GM21786 (cell line): ENCODE measurements at regions not wholly inside any gene's neighbourhood (a gene's known extent, or its start where the extent isn't known, plus 50 kb on each side); places are given as distances from the start of the nearest gene placed in this dataset.
"Not testable (repeated sequence)": the region's sequence is repeated elsewhere in the genome, so short reads cannot be mapped to it uniquely, and the experiment has no call there.

Source experiments
- ATAC-seq: cut with Tn5 transposase; IDR thresholded peaks from one replicate; pipeline ENCODE4 v1.9.1; 2021; ENCODE audit not compliant: unreplicated experiment

DNA sequence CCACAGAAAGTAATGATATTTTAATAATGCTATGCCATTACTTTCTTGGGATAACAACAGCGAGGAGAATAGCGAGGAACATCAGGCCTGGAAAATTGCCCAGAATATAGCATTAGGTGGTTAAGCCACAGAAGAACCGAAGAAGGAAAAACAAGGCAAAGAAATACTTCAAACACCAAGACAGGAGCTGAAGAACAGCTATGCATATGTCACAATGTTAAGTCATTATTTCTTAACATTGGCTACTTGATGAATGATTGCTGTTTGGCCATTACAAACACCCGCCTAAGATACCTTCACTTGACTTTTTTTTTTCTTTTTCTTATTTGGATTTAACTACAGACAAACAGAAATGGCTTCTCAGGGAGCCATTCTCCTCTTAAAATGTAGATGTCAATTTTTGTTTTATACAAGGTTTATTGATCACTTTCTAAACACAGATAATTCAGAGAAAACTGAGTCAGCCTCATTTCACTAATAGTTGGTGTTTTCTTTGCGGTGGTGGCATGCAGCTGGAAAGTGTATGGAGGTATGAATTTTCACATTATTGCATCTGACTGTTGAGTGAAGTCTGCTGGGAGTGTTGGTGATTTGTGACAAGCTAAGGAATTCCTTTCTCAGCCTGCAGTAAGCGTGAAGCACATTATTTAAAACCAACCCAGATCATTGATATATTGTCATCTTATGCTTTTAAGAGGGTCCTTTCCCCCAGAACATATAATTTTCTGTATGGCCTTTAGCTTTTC, 705.7 kb upstream of the NR2F2 start:
- ATAC-seq = no peak

DNA sequence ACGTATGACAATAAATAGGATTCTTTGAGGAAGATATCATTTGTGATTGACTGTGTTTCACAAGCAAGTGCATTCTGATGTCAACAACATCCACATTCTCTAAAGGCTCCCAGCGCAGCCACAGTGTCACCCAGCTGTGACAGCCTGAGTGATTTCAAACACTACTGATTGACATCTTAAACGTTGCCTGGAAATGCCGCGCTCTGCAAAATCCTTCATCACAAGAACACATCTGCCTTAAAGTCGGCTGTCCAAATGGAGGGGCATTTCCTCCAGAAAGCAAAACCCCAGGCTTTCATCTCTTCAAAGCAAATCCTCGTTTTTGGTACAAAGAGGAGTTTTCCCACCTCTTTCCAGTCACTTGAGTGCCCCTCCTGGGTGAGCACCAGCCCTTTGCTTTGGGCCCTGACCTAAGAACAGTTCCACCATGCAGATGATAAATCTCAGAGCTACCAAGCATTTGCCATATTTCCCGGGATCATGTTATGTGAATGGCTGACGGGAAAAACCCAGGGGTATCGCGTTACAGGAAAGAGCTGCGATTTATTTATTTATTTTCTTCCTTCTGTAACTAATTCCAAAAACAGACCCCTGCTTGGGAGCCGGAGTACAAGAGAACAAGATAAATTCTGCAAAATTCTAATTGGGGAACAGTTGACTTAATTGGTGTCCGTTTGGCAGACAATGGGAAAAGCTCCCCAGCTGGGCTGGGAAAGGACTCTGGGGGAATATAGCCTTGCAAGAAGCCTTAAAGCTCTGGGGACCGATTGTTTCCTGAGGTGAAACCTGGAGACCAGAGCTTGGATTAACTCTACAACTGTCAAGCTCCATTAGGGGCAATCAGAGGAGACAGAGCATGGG, 703.8 kb upstream of the NR2F2 start:
- no peak for ATAC-seq

DNA sequence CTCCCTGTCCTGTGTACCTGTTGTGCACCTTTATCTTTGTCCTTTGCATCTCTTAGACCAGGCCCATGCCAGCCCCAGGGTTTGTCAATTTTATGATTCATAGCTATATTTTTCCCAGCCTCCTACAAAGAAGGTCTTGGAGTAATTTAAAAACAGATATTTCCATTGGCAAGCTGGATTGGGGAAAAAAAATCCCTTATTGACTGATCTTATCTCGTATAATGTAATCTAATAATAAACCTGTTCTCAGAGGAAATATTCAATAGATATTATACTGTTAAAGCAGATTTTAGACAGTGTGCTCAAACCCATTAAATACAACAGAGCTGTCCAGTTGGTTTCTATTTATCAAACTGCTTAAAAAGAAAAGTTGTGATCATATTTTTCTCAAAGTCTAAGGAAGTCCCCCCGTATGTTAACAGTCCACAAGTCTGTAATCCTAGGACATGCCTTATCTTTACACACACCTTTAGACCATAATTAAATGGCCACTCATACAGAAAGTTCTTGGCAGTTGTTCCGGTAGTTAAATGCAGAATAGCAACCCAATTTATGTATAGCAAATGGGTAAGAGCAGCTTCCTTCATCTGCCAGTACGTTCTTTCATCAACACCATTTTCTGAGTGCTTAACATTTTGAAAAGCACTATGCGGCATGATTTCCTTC, 700.9 kb upstream of the NR2F2 start:
- no peak for ATAC-seq

DNA sequence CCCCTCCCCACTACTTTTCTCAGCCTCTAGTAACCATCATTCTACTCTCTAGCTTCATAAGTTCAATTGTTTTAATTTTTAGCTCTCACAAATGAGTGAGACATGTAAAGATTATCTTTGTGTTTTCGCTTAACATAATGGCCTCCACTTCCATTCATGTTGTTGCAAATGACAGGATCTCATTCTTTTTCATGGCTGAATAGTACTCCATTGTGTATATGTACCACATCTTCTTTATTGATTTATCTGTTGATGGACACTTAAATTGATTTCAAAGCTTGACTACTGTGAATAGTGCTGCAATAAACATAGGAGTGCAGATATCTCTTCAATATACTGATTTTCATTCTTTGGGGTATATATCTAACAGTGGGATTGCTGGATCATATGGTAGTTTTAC, 699.8 kb upstream of the NR2F2 start:
- ATAC-seq = no peak

DNA sequence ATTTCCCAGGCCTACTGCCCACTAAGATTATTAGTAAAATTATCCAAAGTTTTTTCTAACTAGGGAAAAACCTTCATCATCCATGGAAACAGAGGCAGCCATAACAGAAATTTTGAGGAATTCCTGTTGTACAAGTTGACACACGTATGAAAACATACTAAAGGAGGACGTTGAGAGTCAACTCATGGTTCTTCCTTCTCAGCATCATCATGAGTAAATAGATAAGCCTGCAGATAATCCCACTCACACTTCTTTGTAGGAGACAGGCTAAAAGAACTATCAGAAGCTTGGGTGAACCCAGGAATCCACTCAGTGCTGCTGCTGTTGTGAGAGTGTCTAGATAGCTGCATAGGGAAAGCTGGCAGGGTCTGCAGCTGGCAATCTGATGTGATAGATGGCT, 694.8 kb upstream of the NR2F2 start:
- ATAC-seq = no peak

DNA sequence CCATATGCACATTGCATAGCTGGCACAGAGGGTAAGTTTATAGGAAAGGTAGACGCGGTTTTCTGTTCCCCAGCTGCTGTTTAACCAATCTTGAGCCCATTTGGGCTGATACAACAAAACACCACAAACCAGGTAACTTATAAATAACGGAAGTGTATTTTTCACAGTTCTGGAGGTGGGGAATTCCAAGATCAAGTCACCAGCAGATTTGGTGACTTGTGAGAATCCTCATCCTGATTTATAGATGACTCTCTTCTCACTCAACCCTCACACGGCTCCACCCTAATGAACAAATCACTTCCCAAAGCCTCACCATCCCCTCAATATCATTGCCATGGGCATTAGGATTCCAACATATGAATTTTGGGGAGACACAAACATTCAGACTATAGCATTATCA, 694.4 kb upstream of the NR2F2 start:
- ATAC-seq = no peak

DNA sequence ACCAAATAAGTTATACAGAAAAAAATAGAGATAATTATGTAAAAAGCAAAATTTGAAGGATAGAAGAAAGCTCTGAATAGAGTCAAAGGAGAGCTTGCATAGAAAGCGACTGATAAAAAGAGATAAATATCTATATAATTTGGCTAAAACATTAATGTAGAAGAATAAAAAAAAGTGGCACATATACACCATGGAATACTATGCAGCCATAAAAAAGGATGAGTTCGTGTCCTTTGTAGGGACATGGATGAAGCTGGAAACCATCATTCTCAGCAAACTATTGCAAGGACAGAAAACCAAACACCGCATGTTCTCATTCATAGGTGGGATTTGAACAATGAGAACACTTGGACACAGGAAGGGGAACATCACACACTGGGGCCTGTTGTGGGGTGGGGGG, 693.3 kb upstream of the NR2F2 start:
- not testable (repeated sequence) for ATAC-seq

DNA sequence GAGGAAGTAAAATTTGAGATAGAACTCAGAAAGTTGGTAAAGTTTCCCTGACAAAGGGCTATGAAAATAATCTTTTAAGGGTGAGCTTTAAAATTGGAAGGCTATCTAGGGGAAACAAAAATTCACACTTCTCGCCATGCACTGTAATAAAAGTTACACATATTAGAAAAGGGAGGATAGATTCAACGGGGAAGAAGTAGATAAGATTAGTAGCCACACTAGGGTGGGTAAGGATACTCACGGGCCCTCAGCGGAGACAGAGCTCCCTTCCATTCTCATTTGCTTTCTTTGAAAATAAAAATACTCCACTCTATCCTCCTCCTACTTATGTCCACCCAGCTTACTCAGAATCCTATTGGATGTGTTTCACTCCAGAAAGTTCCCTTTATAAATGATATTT, 691.3 kb upstream of the NR2F2 start:
- ATAC-seq = no peak

DNA sequence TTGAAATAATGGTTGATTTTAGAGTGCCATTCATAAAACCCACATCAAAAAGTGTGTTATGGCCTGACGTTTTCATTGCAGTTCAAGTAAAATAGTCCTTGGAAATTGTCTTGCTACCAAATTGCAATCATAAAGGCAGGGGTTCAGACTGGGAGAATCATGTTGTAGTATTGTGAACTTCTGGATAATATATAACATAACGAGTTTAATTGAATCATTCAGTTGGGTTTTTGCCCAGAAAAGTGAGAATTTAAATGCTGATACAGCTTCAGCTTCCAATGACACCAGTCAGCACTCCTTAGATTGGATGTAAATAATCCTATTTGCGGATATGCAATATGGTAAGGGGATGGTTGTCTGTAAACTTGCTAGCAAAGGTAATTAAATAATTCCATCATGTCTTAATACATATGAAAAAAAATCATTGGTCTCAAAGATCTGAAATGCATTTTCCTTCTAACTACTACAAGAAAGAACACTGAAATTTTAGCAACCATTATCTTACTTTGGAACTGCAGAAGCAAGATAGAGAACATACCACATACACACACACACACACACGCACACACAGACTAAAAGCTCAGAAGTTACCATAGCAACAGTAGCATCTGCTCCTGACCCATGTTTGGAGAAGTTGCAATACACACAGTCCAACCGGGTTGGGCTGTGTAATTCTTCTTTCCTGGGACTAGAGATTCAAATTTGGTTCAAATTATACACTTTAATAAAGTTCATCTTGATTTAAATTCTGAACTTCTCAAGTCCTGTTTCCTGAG, 686.2 kb upstream of the NR2F2 start:
- no peak for ATAC-seq

DNA sequence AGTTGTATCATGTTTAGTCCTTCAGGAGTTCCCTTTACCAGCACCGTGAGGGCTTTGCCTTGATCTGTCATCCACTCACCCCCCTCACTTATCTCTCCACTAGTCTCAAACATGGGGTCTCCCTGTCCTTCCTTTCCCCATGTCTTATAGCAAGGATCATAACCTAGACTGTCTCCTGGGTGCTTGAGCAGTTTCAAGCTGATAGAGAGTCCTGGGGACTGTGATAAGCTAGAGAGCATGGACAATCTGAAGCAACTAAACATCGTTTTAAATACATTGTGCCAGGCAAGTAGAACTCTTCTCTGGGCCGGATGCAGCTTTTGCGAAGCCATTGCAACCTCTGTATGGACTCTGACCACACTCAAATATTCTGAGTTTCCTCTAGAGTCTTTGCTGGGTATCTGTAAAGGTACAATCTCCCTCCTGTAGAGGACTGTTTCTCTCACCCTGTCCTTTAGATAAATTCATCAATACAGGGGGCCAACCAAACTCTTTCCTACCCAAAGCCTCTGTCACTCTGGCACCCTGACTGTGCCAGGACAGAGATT, 684.6 kb upstream of the NR2F2 start:
- no peak for ATAC-seq

DNA sequence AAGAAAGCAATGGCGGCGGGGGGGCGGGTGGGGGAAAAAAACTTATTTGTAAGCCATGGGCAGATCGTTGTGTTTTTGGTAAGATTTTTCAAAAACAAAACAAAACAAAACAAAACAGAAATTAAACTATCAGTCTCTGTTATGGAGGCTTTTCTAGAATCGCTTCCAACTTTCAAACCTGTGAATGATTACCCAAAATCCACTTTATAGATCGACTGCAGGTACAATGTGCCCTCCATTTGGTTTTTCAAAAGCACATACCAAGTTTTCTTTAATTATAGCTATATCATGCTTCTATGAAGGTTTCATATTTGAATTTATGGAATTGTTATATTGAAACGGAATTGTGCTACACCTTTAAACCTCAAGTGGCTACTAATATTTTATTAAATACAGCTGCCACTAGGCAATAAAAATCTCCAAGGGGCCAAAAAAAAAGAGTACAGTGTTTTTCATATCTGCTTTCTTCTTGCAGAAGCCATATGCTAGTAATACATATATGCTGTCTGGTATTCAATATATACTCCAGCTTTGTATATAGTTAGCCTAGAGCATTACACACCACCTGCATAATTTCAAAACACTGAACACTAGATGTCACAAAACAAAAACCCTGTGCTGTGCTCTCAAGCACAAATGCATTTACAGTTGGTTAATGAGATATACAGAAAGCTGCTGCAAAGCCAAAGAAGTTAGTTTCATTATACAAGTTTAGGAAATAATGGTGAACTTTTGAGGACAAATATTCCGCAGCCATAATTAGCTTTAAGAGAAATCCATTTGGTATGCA, 683.8 kb upstream of the NR2F2 start:
- no peak for ATAC-seq

DNA sequence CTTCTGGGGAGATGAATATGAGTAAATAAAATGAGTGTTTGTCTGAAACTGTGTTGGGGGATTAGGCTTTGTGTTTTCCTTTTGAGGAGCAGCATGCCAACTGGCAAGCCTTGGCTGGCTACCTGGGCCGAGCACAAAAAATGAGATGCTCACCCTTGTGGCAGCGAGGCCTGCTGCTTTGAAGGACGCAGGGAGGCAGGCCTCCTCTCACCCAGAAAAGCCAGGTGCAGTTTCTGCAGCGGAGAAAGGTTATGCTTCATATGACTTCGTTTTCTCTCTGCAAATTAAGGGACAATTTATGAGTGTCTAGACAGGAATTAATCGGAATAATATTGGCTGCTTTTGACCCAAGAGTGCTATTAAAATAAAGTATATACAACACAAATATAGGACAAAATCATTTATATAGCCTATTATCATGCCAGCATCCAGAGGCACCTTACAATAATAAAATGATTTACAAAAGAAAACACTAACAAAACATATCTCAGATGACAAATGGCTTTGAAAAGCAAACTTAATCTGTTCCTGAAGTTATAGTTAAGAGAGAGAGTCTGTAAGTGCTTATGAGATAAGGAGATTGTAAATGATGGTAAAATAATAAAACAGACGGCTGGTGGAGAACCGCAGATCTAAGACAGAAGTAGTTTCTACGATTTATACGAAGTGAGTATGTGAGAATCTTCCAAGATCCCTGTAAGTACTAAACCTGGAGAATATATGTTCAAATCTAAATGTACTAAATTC, 682.8 kb upstream of the NR2F2 start:
- no peak for ATAC-seq

DNA sequence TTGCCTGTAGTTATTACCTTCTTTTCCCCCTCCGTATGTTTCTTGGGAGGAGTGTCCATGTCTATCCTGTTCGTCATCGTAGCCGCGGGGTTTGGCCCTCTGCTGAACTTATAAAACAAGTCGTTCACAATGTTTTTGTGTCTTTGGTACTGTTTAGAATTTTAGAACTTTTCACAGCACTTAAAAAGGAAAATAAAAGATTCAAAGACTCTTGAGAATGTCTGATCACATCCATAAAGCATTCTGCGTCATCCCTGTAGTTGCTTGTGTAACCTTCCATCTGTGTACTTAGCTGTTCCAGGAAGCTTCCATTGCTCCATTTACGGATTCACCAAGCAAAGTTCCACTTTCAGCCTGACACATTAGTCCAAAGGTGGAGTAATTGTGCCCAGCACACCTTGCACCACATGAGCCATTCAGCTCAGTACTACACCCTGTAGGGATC, 677.1 kb upstream of the NR2F2 start:
- no peak for ATAC-seq

DNA sequence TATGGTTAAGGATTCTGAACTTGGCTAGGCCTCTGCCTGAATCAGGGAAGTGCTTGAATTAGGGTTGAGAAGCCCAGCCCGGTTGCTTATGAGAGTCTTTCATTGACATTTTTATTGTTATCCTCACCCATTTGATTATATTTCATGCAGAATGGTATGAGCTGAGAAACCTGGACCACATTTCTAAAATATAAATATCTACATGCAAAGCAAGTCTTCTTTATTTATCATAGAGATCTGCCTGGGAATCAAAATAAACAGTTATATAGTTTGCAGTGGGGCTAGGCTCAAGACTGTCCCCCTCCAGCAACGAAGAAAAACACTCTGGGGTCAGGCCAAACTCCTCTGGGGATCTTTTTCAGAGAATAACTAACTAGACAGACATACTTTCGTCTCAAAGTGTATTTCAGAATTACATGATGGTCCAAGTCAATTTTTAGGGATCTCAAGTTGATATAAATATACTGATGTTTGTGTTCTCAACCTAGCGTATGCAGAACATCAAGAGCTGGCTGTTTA, 675.4 kb upstream of the NR2F2 start:
- no peak for ATAC-seq

DNA sequence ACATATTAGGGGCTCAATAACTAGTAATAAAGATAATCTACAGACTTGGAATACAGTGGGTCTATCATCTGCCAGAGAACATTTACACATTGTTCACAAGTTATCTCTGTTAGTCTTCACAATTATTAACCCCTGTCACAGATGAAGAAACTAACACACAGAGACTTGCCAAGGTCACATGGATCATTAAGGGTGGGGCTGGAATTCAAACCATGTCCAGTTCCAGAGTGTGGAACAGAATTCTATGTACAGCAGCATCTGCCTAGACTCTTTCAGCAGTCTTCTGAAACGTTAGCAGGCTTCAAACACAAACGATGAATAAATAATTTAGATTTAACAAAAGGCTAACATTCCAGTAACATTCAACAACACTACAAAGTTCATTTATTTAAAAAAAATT, 673.9 kb upstream of the NR2F2 start:
- no peak for ATAC-seq

DNA sequence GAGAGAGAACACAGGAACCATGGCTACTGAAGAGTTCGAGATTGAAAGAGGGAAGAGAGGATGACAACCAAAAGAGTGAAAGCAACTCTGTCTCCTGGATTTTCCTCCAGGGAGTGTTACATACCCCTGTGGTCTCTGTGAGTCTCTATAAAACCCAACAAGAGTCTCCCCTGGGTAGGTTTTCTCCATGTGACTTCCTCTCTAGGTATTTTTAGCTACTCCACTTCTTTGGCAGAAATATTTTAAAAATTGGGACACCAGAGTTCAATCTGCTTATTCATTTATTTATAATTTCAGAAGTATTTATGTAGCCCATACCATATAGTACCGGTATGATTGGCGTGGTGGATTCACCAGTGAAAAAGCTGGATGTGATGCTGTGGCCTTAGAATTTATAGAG, 671.7 kb upstream of the NR2F2 start:
- ATAC-seq = no peak

DNA sequence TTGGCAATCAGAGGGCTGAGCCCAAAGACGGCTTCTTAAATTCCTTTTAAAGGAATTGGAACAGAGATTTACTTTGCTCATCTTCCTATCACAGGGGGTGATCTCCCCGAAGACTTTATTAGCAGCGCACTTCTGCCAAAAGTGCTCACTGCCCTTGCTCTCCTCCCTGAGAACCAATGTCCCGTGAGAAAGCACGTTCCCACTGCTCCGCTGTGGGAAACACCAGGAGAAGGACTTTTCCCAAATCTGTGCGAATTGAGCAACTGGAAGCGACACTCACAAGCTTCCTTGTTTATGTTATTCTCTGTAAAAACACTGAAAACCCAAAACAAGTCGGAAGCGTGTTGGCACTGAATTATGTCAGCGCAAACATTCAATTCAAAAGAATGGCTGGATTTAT, 670.8 kb upstream of the NR2F2 start:
- no peak for ATAC-seq

DNA sequence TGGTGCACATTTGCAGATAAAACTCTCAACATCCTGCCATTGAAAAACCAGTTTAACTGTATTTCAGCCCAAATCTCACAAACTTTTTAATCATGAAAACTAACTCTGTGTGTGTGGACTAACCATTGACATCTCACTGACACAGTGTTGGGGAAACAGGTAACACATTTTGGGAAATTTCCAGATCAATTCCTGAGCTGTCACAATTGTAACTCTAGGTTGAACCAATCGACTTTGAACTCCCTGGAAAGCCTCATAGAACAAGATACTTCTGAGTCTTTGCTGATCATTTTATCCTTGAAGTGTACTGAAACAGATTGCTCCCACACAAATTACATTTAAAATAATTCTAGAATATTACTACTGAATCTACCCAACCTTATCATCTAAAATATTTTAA, 667.9 kb upstream of the NR2F2 start:
- no peak for ATAC-seq
